ENCODE measurements at regions not wholly inside any gene's neighbourhood (a gene's known extent, or its start where the extent isn't known, plus 50 kb on each side); places are given as distances from the start of the nearest gene placed in this dataset.

DNA sequence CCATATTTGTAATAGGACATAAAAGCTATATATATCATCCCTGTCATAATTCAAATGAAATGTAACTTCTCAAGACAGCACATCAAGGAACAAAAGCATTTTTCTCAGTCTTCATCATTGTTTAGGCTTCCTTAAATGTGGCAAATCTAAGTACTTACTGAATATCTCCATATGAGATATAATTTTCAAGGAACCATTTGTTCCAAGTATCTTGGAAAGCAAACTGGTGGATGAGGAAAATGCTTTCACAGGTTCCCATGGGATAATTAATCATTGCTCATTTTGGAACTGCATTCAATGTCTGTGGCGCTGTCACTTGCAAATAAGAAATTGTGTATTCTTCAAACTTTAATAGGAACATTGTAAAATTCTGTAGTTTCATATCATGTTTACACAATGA lies 52.6 kb upstream of the ZNF385D start:
- 100% methylated on average over 1 of the region's 1 CpG; no CpG with 5 or more reads in 1 of the 2 experiments for WGBS, 2 experiments (ENCODE audit: extremely low coverage in 1 of 2, insufficient coverage in 1 of 2, insufficient read length in 1 of 2, insufficient replicate concordance in 2 of 2, low coverage in 1 of 2, low lambda C conversion rate in 2 of 2, missing lambda C conversion rate in 1 of 2)
- H3K79me1 ChIP-seq (ENCODE audit: low read depth, low read length) = no peaks in the 10 kb centered on the region
- H2BK15ac ChIP-seq (ENCODE audit: low read length) = no peak overlapping the region
- no peak overlapping the region for H4K91ac ChIP-seq (replicated peaks; ENCODE audit: insufficient read length, low read length)
- H3K56ac ChIP-seq (replicated peaks; ENCODE audit: insufficient read length, low read depth, low read length) = no peak overlapping the region
- H3K27ac ChIP-seq (ENCODE audit: low read depth, low read length) = no peak overlapping the region
- no peak for FAIRE-seq
- CTCF ChIA-PET (ENCODE audit: partially characterized antibody) = no interaction called here
- no peak overlapping the region for H2AK5ac ChIP-seq (ENCODE audit: low read depth, low read length)
- H4K8ac ChIP-seq (ENCODE audit: extremely low read depth, insufficient read depth, low read length) = no peak overlapping the region
- no peaks in the 10 kb centered on the region for H3K36me3 ChIP-seq (ENCODE audit: control insufficient read depth in 2 of 4, insufficient read depth in 4 of 4, low read length in 3 of 4)
- no peak overlapping the region for H2BK12ac ChIP-seq (ENCODE audit: low read depth, low read length)
- POLR2A ChIA-PET (ENCODE audit: partially characterized antibody) = no interaction called here
- no peaks in the 10 kb centered on the region for H3K4me1 ChIP-seq (replicated peaks in 1 of 4; ENCODE audit: control insufficient read depth in 3 of 4, insufficient read depth in 4 of 4, low read length in 3 of 4)
- H4K20me1 ChIP-seq (replicated peaks in 1 of 2; ENCODE audit: control insufficient read depth in 1 of 2, insufficient read depth in 2 of 2, low read length in 2 of 2) = no peaks in the 10 kb centered on the region
- H2BK5ac ChIP-seq (ENCODE audit: low read depth, low read length) = no peak overlapping the region
- no peaks in the 10 kb centered on the region for H3K9me3 ChIP-seq (ENCODE audit: insufficient read depth in 2 of 2, low read depth in 1 of 2, low read length in 1 of 2)
- H3K14ac ChIP-seq (ENCODE audit: insufficient read length) = no peak overlapping the region
- no peak overlapping the region for H3K4me3 ChIP-seq (ENCODE audit: extremely low read depth in 1 of 4, insufficient read depth in 2 of 4, low read depth in 3 of 4, low read length in 4 of 4)
- no peak overlapping the region for H3K18ac ChIP-seq (ENCODE audit: extremely low read depth, low read length)
- H2BK120ac ChIP-seq (replicated peaks; ENCODE audit: low read depth, low read length) = no peak overlapping the region
- H2BK20ac ChIP-seq (ENCODE audit: low read length) = no peak overlapping the region
- DNase-seq (ENCODE audit: low read depth in 1 of 2, low spot score in 2 of 2) = no peak
- H3K4me2 ChIP-seq (ENCODE audit: insufficient read depth in 1 of 2, low read depth in 2 of 2, low read length in 2 of 2) = no peak overlapping the region
- H2AFZ ChIP-seq (ENCODE audit: low read length) = no peak overlapping the region
- no peaks in the 10 kb centered on the region for H3K79me2 ChIP-seq (ENCODE audit: control insufficient read depth in 1 of 2, insufficient read depth in 2 of 2, low read length in 2 of 2)
- H3K9ac ChIP-seq (replicated peaks in 1 of 4; ENCODE audit: extremely low read depth in 1 of 4, low read depth in 3 of 4, low read length in 3 of 4) = no peak overlapping the region
- H3K27me3 ChIP-seq (replicated peaks in 1 of 4; ENCODE audit: control insufficient read depth in 3 of 4, extremely low read depth in 1 of 4, insufficient read depth in 3 of 4, low read length in 3 of 4) = no peaks in the 10 kb centered on the region
- no peaks in the 10 kb centered on the region for H3K23me2 ChIP-seq (ENCODE audit: low read depth, low read length)
- no peak overlapping the region for H4K5ac ChIP-seq (ENCODE audit: insufficient read length, low read depth, low read length)
- H3K4ac ChIP-seq (replicated peaks; ENCODE audit: insufficient read length, low read depth, low read length) = no peak overlapping the region
- no peak overlapping the region for H3K23ac ChIP-seq (ENCODE audit: insufficient read length)
- TF ChIP-seq CBX5 (IDR thresholded peaks at IDR 0.05; ENCODE audit: low read depth, low read length) = no peak

All from H1 (cell line).